ENCODE measurements at regions not wholly inside any gene's neighbourhood (a gene's known extent, or its start where the extent isn't known, plus 50 kb on each side); places are given as distances from the start of the nearest gene placed in this dataset.

GRCh38 chr5:17831279-17831678, 197.0 kb downstream of the TAF11L14 start:
- TF ChIP-seq ZNF274 (IDR thresholded peaks at IDR 0.05; ENCODE audit: low read depth, low read length) = no peak
- TF ChIP-seq YY1 (IDR thresholded peaks at IDR 0.05; ENCODE audit: insufficient read depth, insufficient read length) = no peak

All from NT2/D1 (cell line).